Liver (tissue), 7 donors: ENCODE measurements at regions not wholly inside any gene's neighbourhood (a gene's known extent, or its start where the extent isn't known, plus 50 kb on each side); places are given as distances from the start of the nearest gene placed in this dataset.

Source experiments
- DNase-seq: peaks from one replicate; pipeline ENCODE4 v3.0.0-alpha.2; 2017; ENCODE audit warnings: low spot score
- H3K27ac ChIP-seq, 2 donors: one replicate each; pipeline ENCODE4 v1.7.0; 2013; ENCODE audit warnings: inconsistent platforms in 2 of 2, low read length in 2 of 2, control low read depth in 1 of 2, low read depth in 1 of 2, mild to moderate bottlenecking in 1 of 2
- H3K27me3 ChIP-seq, 4 donors: one replicate each; pipeline versions ENCODE4 v1.6.1 to v1.7.0; 2013; ENCODE audit warnings: low read length in 3 of 4, inconsistent platforms in 1 of 4, mild to moderate bottlenecking in 1 of 4, moderate library complexity in 1 of 4; ENCODE audit not compliant: control insufficient read depth in 4 of 4, insufficient read depth in 4 of 4
- H3K36me3 ChIP-seq, 4 donors: one replicate each; pipeline versions ENCODE4 v1.6.1 to v1.7.0; 2013; ENCODE audit warnings: low read length in 3 of 4, mild to moderate bottlenecking in 3 of 4, low read depth in 1 of 4, moderate library complexity in 1 of 4; ENCODE audit not compliant: control insufficient read depth in 4 of 4, insufficient read depth in 3 of 4
- H3K4me1 ChIP-seq, 4 donors: one replicate each; pipeline versions ENCODE4 v1.6.1 to v1.7.0; 2013; ENCODE audit warnings: low read length in 3 of 4, mild to moderate bottlenecking in 3 of 4, moderate library complexity in 1 of 4; ENCODE audit not compliant: control insufficient read depth in 4 of 4, insufficient read depth in 4 of 4
- H3K4me3 ChIP-seq, 3 donors: one replicate each; pipeline versions ENCODE4 v1.6.1 to v1.7.0; 2013; ENCODE audit warnings: low read length in 3 of 3, control low read depth in 1 of 3, low read depth in 1 of 3, mild to moderate bottlenecking in 1 of 3
- H3K9ac ChIP-seq, 2 donors: one replicate each; pipeline ENCODE4 v1.7.0; 2013; ENCODE audit warnings: low read length in 2 of 2, mild to moderate bottlenecking in 2 of 2, moderate library complexity in 2 of 2, control low read depth in 1 of 2, low read depth in 1 of 2
- H3K9me3 ChIP-seq, 4 donors: one replicate each; pipeline versions ENCODE4 v1.6.1 to v1.7.0; 2013; ENCODE audit warnings: low read length in 3 of 4; ENCODE audit not compliant: control insufficient read depth in 4 of 4
- FOXA1 ChIP-seq: IDR thresholded peaks from 2 replicates; pipeline ENCODE4 v1.6.1; 2016; ENCODE audit warnings: antibody characterized with exemption
- FOXA2 ChIP-seq: IDR thresholded peaks from 2 replicates; pipeline ENCODE4 v1.6.1; 2016; ENCODE audit warnings: antibody characterized with exemption
- GABPA ChIP-seq, 2 donors: IDR thresholded peaks in 1 of 2; conservative IDR thresholded peaks in 1 of 2; 2 replicates each; pipeline ENCODE4 v1.6.1; 2016; ENCODE audit warnings: antibody characterized with exemption in 2 of 2, mild to moderate bottlenecking in 1 of 2, moderate library complexity in 1 of 2
- HNF4A ChIP-seq, 2 donors: conservative IDR thresholded peaks; 2 replicates each; pipeline ENCODE4 v1.6.1; 2016; ENCODE audit warnings: antibody characterized with exemption in 2 of 2, mild to moderate bottlenecking in 2 of 2
- whole genome bisulfite sequencing: extraction: QIAGEN DNeasy Blood & Tissue Kit; methylation state at CpG from one replicate; pipeline ENCODE4 v1.1.7; 2013; 5-methylcytosine and 5-hydroxymethylcytosine counted together
- TF ChIP-seq, protein P1 (sequence below): IDR thresholded peaks from 2 replicates; pipeline ENCODE4 v1.6.1; 2016; ENCODE audit warnings: antibody characterized with exemption, mild to moderate bottlenecking
- TF ChIP-seq, protein P2 (sequence below): IDR thresholded peaks from 2 replicates; pipeline ENCODE4 v1.6.1; 2016; ENCODE audit warnings: antibody characterized with exemption
- TF ChIP-seq, protein P3 (sequence below): IDR thresholded peaks from 2 replicates; pipeline ENCODE4 v1.6.1; 2016; ENCODE audit warnings: antibody characterized with exemption
- donor health status: healthy.
- donor health status: healthy.
- donor health status: healthy.
- donor health status: healthy.

DNA sequence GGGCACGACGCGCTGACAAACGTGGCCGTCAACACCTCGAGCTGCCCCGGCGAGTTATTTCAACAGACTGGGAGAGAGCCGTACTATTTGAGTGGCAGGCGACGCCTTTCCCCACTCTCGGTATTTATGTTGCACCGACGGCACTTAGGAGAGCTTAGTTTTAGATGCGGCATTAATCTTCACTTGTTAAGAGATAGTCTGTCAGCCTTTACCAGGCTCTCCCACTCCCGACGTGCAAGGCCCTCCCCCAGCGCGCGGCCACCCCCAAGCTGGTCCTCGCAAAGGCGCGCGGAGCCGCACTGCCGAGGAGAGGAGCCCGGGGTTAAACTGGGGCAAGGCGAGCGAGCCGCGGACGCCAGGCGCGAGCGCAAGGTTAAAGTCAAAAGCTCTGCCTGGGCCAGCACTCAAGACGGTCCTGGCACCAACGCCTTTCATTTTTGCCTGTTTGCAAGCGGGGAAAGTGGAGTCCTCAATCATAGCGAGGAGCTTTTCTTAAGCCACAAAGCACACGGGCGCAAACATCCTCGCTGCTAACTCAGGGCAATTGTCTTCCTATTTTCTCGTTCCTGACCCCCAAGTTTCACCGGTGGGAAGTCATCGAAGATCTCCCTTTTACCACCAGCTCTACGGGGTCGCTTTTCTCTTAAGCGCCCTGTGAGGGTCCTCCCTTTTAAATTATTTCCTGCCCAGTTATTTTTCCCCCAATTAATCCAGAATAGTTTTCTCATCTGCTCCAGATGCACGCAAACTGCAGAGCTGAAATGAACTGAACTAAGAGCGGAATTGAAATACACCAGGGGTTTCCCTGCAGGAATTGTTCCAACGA is 86.6 kb downstream of the NR2F2 start:
- peaks cover 8 to 32% (median 18%) of the 10 kb centered on the region in 4 donors for H3K27me3 ChIP-seq
- no peaks in the 10 kb centered on the region for H3K9me3 ChIP-seq
- peaks cover 7 to 15% (median 9%) of the 10 kb centered on the region in 4 donors for H3K4me1 ChIP-seq
- DNase-seq: no peak
- TF ChIP-seq, protein P1, sequence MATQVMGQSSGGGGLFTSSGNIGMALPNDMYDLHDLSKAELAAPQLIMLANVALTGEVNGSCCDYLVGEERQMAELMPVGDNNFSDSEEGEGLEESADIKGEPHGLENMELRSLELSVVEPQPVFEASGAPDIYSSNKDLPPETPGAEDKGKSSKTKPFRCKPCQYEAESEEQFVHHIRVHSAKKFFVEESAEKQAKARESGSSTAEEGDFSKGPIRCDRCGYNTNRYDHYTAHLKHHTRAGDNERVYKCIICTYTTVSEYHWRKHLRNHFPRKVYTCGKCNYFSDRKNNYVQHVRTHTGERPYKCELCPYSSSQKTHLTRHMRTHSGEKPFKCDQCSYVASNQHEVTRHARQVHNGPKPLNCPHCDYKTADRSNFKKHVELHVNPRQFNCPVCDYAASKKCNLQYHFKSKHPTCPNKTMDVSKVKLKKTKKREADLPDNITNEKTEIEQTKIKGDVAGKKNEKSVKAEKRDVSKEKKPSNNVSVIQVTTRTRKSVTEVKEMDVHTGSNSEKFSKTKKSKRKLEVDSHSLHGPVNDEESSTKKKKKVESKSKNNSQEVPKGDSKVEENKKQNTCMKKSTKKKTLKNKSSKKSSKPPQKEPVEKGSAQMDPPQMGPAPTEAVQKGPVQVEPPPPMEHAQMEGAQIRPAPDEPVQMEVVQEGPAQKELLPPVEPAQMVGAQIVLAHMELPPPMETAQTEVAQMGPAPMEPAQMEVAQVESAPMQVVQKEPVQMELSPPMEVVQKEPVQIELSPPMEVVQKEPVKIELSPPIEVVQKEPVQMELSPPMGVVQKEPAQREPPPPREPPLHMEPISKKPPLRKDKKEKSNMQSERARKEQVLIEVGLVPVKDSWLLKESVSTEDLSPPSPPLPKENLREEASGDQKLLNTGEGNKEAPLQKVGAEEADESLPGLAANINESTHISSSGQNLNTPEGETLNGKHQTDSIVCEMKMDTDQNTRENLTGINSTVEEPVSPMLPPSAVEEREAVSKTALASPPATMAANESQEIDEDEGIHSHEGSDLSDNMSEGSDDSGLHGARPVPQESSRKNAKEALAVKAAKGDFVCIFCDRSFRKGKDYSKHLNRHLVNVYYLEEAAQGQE: no peak
- H3K4me3 ChIP-seq: peak overlapping the region in 1 of 3 donors; percentile 34
- 4% methylated on average over 51 of the region's 51 CpGs for WGBS
- H3K9ac ChIP-seq: no peak overlapping the region
- H3K27ac ChIP-seq: no peak overlapping the region
- no peaks in the 10 kb centered on the region for H3K36me3 ChIP-seq

DNA sequence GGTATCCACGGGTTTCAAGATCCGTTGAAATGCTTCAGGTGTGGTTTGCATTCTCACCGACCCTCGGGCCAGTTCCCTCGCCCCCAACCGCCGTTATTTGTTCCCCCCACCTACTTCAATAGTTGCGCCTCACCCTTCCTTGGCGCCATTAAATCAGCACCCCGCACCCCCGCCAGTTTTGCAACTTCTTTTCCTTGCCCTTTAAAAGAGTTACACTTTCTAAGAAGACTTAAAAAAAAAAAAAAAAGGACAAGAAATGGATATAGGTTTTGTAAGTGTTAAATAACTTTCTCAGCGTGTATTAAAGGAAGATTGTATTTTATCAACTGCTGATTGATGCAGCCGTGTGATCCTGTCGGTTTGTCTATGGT is 87.2 kb downstream of the NR2F2 start:
- Histone ChIP-seq H3K9ac (no peak overlapping the region), H3K4me1 (peaks cover 7 to 15% (median 9%) of the 10 kb centered on the region in 4 donors), H3K27me3 (peaks cover 8 to 32% (median 16%) of the 10 kb centered on the region in 4 donors), H3K36me3 (no peaks in the 10 kb centered on the region), H3K9me3 (no peaks in the 10 kb centered on the region), H3K4me3 (no peak overlapping the region), H3K27ac (no peak overlapping the region)
- DNase-seq: no peak
- TF ChIP-seq FOXA2 (no peak), GABPA (IDR thresholded peaks at IDR 0.05 in 1 of 2, conservative IDR thresholded peaks at IDR 0.05 in 1 of 2) (no peak), FOXA1 (no peak), HNF4A (conservative IDR thresholded peaks at IDR 0.05) (no peak)
- TF ChIP-seq, protein P1: no peak
- TF ChIP-seq, protein P2, sequence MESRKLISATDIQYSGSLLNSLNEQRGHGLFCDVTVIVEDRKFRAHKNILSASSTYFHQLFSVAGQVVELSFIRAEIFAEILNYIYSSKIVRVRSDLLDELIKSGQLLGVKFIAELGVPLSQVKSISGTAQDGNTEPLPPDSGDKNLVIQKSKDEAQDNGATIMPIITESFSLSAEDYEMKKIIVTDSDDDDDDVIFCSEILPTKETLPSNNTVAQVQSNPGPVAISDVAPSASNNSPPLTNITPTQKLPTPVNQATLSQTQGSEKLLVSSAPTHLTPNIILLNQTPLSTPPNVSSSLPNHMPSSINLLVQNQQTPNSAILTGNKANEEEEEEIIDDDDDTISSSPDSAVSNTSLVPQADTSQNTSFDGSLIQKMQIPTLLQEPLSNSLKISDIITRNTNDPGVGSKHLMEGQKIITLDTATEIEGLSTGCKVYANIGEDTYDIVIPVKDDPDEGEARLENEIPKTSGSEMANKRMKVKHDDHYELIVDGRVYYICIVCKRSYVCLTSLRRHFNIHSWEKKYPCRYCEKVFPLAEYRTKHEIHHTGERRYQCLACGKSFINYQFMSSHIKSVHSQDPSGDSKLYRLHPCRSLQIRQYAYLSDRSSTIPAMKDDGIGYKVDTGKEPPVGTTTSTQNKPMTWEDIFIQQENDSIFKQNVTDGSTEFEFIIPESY: no peak
- TF ChIP-seq, protein P3, sequence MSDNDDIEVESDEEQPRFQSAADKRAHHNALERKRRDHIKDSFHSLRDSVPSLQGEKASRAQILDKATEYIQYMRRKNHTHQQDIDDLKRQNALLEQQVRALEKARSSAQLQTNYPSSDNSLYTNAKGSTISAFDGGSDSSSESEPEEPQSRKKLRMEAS: no peak
- WGBS: 9% methylated on average over 14 of the region's 14 CpGs
